Tibial artery (tissue), 4 donors: ENCODE measurements at regions not wholly inside any gene's neighbourhood (a gene's known extent, or its start where the extent isn't known, plus 50 kb on each side); places are given as distances from the start of the nearest gene placed in this dataset.

Experiments used
- DNase-seq, 2 donors: peaks; one replicate each; pipeline ENCODE4 v3.0.0-alpha.2; 2019
- H3K27ac ChIP-seq, 2 donors: fragments of 200-600 bp; sonication (generic) in 1 of 2; 1 replicate in 1 of 2; 2 replicates in 1 of 2; pipeline ENCODE4 v1.5.1; 2018 to 2019; ENCODE audit warnings: mild to moderate bottlenecking in 1 of 2
- H3K27me3 ChIP-seq, 2 donors: fragments of 200-600 bp; sonication (generic) in 1 of 2; one replicate each; pipeline versions ENCODE4 v1.5.1 to v1.6.0; 2016 to 2019
- H3K36me3 ChIP-seq, 3 donors: fragments of 200-600 bp; sonication (generic) in 2 of 3; one replicate each; pipeline ENCODE4 v1.5.1; 2016 to 2019; ENCODE audit warnings: mild to moderate bottlenecking in 2 of 3
- H3K4me1 ChIP-seq, 4 donors: fragments of 200-600 bp; sonication (generic) in 2 of 4; 1 replicate in 3 of 4; 2 replicates in 1 of 4; pipeline ENCODE4 v1.5.1; 2016 to 2019
- H3K4me3 ChIP-seq, 2 donors: fragments of 200-600 bp; sonication (generic) in 1 of 2; 1 replicate in 1 of 2; 2 replicates in 1 of 2; pipeline ENCODE4 v1.5.1; 2018 to 2019; ENCODE audit warnings: mild to moderate bottlenecking in 2 of 2
- H3K9me3 ChIP-seq, 3 donors: fragments of 200-600 bp; sonication (generic) in 1 of 3; one replicate each; pipeline ENCODE4 v1.5.1; 2016 to 2019
- intact Hi-C: fragments of 100-400 bp; cut with DNase I; formaldehyde crosslinking; loops from one replicate; pipeline ENCODE4 v1.15.0; 2023; ENCODE audit warnings: low total_unique reads
- TF ChIP-seq, protein P1 (sequence below), 2 experiments: fragments of 200-600 bp in 1 of 2; fragments of 450-650 bp in 1 of 2; IDR thresholded peaks; one replicate each; pipeline ENCODE4 v1.5.1; 2017 to 2019; ENCODE audit warnings: antibody characterized with exemption in 2 of 2, mild to moderate bottlenecking in 1 of 2, moderate library complexity in 1 of 2

DNA sequence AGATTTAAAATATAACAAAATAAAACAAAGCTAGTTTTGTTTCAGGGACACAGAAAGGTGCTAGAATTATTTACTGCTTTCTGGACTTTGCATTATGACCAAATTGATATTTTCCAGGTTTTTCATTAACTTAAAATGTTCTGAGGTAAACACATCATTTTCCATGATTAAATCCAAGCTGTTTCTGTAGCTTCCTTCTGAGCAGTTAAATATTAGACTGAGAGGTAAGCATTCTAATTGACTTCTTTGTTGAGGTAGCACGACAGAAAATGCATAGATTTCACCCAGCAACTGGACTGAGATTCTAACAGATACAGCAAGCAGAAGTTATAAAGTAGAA is 98.3 kb downstream of the BMP4 start:
- Histone ChIP-seq H3K27me3 (no peaks in the 10 kb centered on the region), H3K9me3 (no peaks in the 10 kb centered on the region), H3K4me1 (no peaks in the 10 kb centered on the region), H3K27ac (no peak overlapping the region), H3K4me3 (no peak overlapping the region), H3K36me3 (no peaks in the 10 kb centered on the region)
- TF ChIP-seq, protein P1, sequence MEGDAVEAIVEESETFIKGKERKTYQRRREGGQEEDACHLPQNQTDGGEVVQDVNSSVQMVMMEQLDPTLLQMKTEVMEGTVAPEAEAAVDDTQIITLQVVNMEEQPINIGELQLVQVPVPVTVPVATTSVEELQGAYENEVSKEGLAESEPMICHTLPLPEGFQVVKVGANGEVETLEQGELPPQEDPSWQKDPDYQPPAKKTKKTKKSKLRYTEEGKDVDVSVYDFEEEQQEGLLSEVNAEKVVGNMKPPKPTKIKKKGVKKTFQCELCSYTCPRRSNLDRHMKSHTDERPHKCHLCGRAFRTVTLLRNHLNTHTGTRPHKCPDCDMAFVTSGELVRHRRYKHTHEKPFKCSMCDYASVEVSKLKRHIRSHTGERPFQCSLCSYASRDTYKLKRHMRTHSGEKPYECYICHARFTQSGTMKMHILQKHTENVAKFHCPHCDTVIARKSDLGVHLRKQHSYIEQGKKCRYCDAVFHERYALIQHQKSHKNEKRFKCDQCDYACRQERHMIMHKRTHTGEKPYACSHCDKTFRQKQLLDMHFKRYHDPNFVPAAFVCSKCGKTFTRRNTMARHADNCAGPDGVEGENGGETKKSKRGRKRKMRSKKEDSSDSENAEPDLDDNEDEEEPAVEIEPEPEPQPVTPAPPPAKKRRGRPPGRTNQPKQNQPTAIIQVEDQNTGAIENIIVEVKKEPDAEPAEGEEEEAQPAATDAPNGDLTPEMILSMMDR (IDR thresholded peaks at IDR 0.05): no peak
- intact Hi-C loops: no loop called here
- no peak for DNase-seq

DNA sequence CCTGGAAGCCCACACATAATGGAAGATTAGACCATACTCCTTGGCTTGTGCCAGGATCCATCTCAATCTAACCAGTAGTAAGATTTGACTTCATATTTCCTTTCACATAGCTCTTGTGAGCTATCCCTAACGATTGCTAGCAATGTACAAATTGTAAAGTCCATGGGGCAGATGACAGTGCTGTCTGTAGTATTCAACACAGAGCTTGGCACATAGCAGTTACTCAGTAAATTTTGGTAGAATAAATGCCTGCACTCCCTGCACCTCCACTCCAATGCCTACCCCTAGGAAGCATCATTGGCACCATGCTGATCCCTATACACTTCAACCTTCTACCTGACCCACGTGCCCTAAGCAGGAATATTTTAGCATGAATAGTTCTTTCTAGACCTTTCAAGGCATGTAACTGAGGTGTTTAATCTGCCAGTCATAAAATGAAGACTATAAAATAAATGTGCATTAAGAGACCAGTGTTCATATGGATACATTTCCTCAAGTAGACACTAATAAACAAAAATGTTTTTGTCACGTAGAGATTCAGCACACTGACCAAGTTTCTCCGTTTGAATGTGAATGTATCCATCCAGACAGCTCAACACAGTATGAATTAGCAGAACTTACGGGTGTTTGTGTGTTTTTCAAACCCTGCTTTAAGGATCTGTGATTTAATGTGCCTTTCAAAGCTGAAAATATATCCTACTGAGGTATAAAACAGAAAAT is 98.8 kb downstream of the BMP4 start:
- Histone ChIP-seq H3K4me1 (no peaks in the 10 kb centered on the region), H3K27ac (no peak overlapping the region), H3K27me3 (no peaks in the 10 kb centered on the region), H3K36me3 (no peaks in the 10 kb centered on the region), H3K4me3 (no peak overlapping the region), H3K9me3 (no peaks in the 10 kb centered on the region)
- no peak for DNase-seq
- TF ChIP-seq, protein P1 (IDR thresholded peaks at IDR 0.05): no peak
- intact Hi-C loops: no loop called here

DNA sequence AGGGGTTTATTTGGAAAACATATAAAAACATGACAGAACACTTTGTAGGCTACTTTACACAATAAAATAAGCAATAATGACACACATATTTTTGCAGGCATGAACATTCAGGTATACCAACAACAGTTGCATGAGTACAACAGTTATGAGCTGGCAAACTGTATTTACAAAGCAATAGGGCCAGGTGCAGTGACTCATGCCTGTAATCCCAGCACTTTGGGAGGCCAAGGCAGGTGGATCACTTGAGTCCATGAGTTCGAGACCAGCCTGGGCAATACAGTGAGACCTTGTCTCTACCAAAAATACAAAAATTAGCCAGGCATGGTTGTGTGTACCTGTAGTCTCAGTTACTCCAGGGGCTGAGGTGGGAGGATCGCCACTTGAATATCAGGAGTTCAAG is 101.1 kb downstream of the BMP4 start:
- H3K36me3 ChIP-seq: no peaks in the 10 kb centered on the region
- DNase-seq: no peak
- no peaks in the 10 kb centered on the region for H3K27me3 ChIP-seq
- H3K4me1 ChIP-seq: peaks cover 0 to 5% (median 0%) of the 10 kb centered on the region in 4 donors
- H3K4me3 ChIP-seq: no peak overlapping the region
- intact Hi-C loops: no loop called here
- no peaks in the 10 kb centered on the region for H3K9me3 ChIP-seq
- TF ChIP-seq, protein P1 (IDR thresholded peaks at IDR 0.05): no peak
- no peak overlapping the region for H3K27ac ChIP-seq

DNA sequence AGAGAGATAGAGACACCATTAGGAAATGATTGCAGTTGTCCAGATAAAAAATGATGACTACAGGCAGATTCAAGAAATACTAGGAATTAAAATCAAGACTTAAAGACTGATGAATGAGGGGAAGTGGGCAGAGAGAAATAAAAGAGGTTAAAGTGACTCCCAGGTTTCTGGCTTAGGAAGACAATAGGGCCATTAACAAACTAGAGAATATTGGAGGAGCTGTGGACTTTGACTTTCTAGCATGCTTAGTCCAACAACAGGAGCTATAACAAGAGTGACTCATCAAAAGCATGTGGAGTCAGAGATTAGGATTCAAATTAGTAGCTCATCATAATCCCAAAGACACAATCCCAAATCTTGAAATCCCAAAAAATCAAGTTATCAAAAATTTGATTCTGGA is 101.5 kb downstream of the BMP4 start:
- H3K27ac ChIP-seq: no peak overlapping the region
- TF ChIP-seq, protein P1 (IDR thresholded peaks at IDR 0.05): no peak

DNA sequence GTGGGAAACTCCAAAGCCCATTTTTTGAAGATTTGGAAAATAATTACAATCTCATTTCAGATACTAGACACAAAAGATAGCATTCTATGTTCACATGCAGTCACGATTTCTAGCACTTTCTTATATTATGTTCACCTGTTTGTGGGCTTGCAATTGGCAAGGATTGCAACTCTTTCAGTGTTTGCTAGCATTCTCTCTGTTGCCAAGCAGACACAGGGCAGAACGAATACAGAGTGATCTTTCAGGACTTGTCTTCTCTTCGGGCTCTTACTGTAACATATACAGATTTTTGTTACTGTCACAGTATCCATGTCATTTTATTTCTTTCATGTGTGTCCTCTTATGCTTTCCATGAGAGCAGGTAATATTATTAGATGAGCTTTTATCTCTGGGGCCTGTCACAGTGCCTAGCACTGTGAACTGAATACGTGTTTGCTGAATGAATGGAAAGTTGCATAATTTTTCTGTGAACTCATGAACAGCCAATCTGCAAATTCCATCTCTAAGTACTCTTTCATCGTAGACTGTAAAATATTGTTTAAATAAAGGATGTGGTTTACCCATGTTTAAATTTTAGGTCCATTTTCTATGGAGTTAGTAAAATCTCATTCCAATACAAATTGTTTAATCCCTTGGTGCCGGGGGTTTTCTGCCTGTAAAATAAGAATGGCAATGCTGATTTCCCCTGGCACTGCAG is 105.1 kb downstream of the BMP4 start:
- Histone ChIP-seq H3K36me3 (no peaks in the 10 kb centered on the region), H3K9me3 (no peaks in the 10 kb centered on the region), H3K4me3 (no peak overlapping the region), H3K27me3 (no peaks in the 10 kb centered on the region), H3K4me1 (peaks cover 0 to 5% (median 0%) of the 10 kb centered on the region in 4 donors), H3K27ac (no peak overlapping the region)
- intact Hi-C loops: no loop called here
- DNase-seq: no peak
- TF ChIP-seq, protein P1 (IDR thresholded peaks at IDR 0.05): no peak

More for the DNA sequence above, 101.5 kb downstream of the BMP4 start:
- H3K4me1 ChIP-seq: peaks cover 0 to 5% (median 0%) of the 10 kb centered on the region in 4 donors
- no peaks in the 10 kb centered on the region for H3K36me3 ChIP-seq
- intact Hi-C loops: no loop called here
- no peaks in the 10 kb centered on the region for H3K27me3 ChIP-seq
- H3K9me3 ChIP-seq: no peaks in the 10 kb centered on the region
- DNase-seq: no peak
- no peak overlapping the region for H3K4me3 ChIP-seq
